Left cardiac atrium (tissue), 4 donors: ENCODE measurements at regions not wholly inside any gene's neighbourhood (a gene's known extent, or its start where the extent isn't known, plus 50 kb on each side); places are given as distances from the start of the nearest gene placed in this dataset.

Experiments used
- ATAC-seq, 2 donors: fragments of 200-7000 bp; cut with Tn5 transposase; one replicate each; pipeline ENCODE4 v1.9.1; 2020; ENCODE audit warnings: mild to moderate bottlenecking in 2 of 2, moderate library complexity in 2 of 2
- DNase-seq: peaks from one replicate; pipeline ENCODE4 v3.0.0-alpha.2; 2020
- intact Hi-C, 2 donors: fragments of 100-400 bp; cut with DNase I; formaldehyde crosslinking; loops; one replicate each; pipeline versions ENCODE4 v1.14.1 to v1.15.1; 2022 to 2023
- donor health status: DM: no; HTN: yes; CAD: no.
- donor health status: DM: no; HTN: yes; CAD: no; lungs with severe emphysema.
- donor health status: DM: yes; HTN: yes; CAD: no.
- donor health status: Dilated cardiomyopathy.

DNA sequence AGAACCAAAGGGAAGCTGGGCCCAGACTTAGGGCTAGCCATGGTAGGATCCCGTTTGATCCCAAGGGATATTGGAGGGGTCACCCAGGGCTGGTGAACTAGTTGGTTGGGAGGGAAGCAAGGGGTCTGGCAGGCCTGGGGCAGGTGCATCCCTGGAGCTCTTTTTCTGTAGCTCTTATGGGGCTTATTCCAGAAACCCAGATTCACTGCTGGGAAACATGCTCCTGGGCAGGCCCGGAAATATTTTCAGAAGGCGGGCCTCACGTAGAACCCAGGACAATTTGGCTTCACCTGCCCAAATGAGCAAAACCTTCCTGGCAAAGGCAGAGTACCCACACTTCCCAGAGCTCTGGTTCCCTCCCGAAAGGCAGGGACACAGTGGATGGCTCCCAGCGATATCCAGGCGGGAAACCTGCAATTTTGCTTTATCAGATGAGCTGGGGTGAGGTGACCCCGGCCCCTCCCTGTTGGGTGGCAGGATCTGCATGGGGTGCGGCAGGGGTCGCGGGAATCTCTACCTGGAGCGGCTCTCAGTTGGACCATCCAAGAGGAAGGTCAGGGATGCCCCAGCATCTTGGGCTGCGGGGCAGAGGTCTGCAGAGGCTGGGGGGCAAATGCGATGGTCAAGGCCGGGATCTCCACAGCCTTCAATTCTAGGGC, 533.9 kb downstream of the TCERG1L start:
- DNase-seq (no peak), ATAC-seq (no peak)
- intact Hi-C loops, result no loop called here

- ATAC-seq, result no peak
- intact Hi-C loops, result no loop called here
- no peak for DNase-seq
Measured at GRCh38 chr10:130778166-130778545, 533.4 kb downstream of the TCERG1L start.

- DNase-seq (no peak), ATAC-seq (no peak)
- intact Hi-C loops, result no loop called here
Measured at GRCh38 chr10:130780763-130781162, 530.8 kb downstream of the TCERG1L start.

DNA sequence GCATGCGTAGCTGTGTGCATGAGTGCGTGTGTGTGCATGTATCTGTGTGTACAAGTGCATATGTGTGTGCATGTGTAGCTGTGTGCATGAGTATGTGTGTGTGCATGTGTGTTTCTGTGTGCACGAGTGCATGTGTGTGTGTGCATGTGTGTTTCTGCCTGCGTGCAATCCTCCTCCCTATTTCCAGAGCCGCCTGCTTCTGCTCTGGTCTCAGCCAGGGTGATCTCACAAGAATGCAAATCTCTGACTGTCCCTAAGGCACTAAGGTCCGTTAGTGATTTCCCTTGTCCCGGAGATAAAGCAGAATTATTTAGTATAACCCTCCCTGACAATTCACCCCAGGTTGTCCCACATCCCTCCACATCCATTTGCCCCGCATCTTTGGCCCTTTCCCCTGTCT, 530.3 kb downstream of the TCERG1L start:
- ATAC-seq (no peak), DNase-seq (no peak)
- intact Hi-C loops, result no loop called here

GRCh38 chr10:130781623-130782022, 529.9 kb downstream of the TCERG1L start:
- DNase-seq, result no peak
- intact Hi-C loops, result no loop called here
- no peak for ATAC-seq

- intact Hi-C loops, result no loop called here
- ATAC-seq (no peak), DNase-seq (no peak)
Measured at GRCh38 chr10:130782467-130782866, 529.1 kb downstream of the TCERG1L start.

DNA sequence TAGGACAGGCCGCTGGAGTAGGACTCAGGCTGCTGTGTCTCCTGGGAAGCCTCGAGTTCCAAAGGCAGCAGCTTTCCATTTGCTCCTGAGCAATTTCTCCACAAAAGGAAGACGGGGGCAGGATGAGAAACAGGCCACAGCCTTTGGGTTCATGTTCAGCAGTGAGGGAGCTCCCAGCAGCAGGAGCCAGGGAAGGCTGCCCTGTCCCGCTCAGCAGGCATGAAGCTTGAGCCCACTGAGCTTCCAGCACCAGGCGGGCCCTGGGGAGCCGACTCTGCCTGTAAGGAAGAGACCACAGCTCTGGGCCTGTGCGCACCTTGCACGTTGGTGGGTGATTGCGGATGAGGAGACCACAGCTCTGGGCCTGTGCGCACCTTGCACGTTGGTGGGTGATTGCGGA, 527.2 kb downstream of the TCERG1L start:
- DNase-seq (no peak), ATAC-seq (no peak)
- intact Hi-C loops, result no loop called here

DNA sequence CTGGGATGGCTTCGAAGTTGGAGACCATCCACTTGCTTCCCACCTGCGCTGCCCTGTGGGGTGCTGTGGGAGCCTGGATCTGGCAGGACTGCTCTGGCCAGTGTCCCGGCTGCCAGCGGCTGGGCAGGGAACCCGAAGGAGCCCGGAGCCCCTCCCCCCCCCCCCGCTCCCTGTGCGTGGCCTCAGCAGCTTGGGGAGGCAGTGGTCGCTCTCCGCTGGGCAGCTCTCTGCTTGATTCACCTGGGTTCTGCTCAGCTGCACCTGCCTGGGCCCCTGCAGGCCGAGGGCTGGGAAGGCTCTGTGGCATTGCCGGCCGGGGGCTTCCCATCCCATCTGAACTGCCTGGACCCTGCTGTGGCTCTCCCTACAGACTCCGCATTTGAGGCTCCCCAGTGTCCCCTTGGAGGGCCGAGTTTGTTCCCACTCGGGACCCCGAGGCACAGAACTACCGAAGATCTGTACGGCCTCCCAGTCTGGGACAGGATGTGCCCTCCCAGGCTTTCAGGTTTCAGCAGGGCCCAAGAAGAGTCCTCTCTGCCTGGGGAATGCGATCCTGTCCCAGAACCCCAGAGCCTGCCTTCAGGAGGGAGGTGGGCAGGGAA, 525.1 kb downstream of the TCERG1L start:
- intact Hi-C loops, result no loop called here
- ATAC-seq (no peak), DNase-seq (no peak)

DNA sequence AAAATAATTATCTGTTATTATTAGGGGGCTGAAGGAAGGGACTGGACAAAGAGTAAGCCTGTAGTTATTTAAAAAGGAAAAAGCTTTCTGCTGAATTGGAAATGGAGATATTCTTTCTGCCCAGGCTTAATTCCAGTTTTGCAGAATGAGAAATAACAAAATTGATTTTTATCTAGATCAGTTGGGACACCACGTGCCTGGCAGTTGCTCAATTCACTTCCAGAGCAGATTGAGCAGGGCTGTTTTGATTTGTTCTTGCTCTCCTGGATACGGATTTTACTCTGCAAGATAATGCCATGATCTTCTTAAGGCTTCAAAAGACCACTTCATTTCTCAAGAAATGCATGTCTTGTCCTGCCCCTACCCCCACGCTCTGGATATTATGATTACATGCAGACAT, 524.3 kb downstream of the TCERG1L start:
- intact Hi-C loops, result no loop called here
- ATAC-seq, result no peak
- no peak for DNase-seq

GRCh38 chr10:130787821-130788220, 523.7 kb downstream of the TCERG1L start:
- DNase-seq, result no peak
- intact Hi-C loops, result no loop called here
- ATAC-seq, result no peak

DNA sequence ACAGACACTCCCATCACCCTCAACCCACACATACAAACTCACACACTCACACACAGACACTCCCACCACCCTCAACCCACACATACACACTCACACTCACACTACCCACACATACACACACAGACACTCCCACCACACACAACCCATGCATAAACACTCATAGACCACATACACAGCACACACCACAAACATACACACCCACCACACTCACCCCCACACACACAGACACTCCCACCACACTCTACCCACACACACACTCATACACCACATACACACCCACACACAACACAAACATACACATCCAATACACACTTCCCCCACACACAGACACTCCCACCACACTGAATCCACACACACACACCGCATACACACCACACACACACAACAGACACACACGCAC, 521.2 kb downstream of the TCERG1L start:
- ATAC-seq (peak in 1 of 2 donors; percentile 38), DNase-seq (no peak)
- intact Hi-C loops, result no loop called here

GRCh38 chr10:130792096-130792845, 519.2 kb downstream of the TCERG1L start:
- intact Hi-C loops, result no loop called here
- no peak for ATAC-seq
- DNase-seq, result no peak

- intact Hi-C loops, result no loop called here
- no peak for DNase-seq
- no peak for ATAC-seq
Measured at GRCh38 chr10:130795819-130796218, 515.7 kb downstream of the TCERG1L start.

GRCh38 chr10:130799532-130799931, 512.0 kb downstream of the TCERG1L start:
- DNase-seq (no peak), ATAC-seq (no peak)
- intact Hi-C loops, result no loop called here

- ATAC-seq (no peak), DNase-seq (no peak)
- intact Hi-C loops, result no loop called here
Measured at GRCh38 chr10:130800281-130800680, 511.2 kb downstream of the TCERG1L start.

GRCh38 chr10:130801276-130801675, 510.2 kb downstream of the TCERG1L start:
- intact Hi-C loops, result no loop called here
- ATAC-seq, result no peak
- DNase-seq, result no peak

DNA sequence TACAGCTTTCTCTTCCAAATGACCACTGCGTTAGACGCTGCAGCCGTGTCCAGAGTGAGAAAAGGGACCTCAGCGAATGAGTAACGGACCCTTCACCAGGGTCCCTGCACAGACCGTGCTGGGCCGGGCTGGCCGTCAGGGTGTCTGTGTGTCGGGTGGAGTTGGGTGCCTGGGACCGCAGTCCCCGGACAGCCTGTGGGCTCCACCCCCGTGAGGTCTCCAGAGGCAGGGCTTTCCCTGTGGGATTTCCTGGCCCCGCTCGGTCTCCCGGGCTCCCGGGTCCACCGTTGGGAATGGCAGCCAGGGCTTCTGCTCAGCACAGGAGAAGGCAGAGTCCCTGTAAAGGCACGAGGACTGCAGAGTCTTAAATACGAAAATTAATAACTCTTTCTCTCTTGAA, 509.7 kb downstream of the TCERG1L start:
- intact Hi-C loops, result no loop called here
- ATAC-seq, result no peak
- no peak for DNase-seq

DNA sequence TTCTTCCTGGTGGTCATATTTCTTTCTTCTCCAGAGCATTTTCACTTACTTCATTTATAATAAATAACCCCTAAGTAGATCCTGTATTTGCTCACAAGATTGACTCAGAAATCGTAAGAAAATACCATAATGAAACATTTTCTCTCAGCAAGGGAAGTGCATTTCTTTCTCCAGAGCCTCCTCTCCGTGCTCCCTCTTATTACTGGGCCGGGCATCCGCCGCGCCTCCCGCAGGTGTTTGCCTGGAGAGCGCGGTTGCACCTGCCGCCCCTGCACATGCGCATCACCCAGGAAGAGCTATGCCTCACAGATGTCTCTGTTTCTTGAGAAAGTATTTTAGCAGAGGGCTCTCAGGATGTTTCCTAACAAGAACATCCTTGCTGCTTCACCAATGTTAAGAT, 509.2 kb downstream of the TCERG1L start:
- ATAC-seq (no peak), DNase-seq (no peak)
- intact Hi-C loops, result no loop called here

- no peak for DNase-seq
- no peak for ATAC-seq
- intact Hi-C loops, result no loop called here
Measured at GRCh38 chr10:130804281-130804680, 507.2 kb downstream of the TCERG1L start.

DNA sequence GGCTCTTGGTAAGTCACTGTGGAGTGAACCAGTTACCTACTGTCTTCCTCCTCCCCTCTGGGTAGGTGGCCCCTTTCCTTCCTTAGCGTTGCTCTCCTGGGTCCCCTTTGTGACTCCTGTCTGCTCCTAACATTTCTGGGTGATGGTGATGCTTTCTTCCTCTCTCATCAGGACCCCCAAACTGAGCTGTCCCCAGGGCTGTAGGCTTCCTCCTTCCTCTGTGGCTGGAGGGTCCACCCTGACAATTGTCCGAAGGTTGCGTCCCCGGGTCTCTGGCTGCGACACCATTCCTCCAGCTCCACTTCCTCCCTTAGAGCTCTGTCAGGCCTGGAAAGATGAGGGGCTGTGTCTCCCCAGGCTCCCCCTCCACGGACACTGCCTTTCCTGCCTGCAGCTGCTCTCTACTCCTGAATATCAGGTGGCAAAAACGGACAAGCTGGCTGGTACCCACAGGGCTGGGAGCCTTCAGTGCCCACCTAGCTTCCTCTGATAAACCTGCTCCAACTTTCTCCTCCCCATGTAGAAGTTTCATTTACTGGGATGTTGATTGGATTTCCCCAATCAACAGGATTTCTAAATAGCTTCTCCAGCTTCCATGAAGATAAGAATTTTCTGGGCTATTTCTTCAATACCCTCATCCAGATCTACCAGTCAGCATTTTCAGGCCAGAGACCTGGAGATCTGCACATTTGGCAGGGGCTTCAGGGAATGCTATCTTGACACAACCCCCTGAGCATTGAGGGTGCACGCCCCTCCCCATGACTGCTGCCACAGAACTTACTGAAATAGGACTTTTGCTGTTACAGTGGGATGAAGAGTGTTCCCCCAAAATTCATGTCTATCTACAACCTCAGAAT, 506.5 kb downstream of the TCERG1L start:
- DNase-seq (no peak), ATAC-seq (no peak)
- intact Hi-C loops, result no loop called here
